Adrenal gland (tissue), 5 donors: ENCODE measurements at regions not wholly inside any gene's neighbourhood (a gene's known extent, or its start where the extent isn't known, plus 50 kb on each side); places are given as distances from the start of the nearest gene placed in this dataset.

ENCODE experiments used
- CTCF ChIP-seq, 6 experiments: fragments of 450-650 bp in 4 of 6; fragments of 200-600 bp in 2 of 6; sonication (generic) in 1 of 6; IDR thresholded peaks; 1 replicate in 5 of 6; 2 replicates in 1 of 6; pipeline versions ENCODE4 v1.5.1 to v1.8.0; 2016 to 2021; ENCODE audit warnings: antibody characterized with exemption in 6 of 6, mild to moderate bottlenecking in 2 of 6, moderate library complexity in 1 of 6
- POLR2A ChIP-seq, 2 donors: fragments of 450-650 bp; IDR thresholded peaks; one replicate each; pipeline ENCODE4 v1.6.1; 2017; ENCODE audit warnings: antibody characterized with exemption in 2 of 2, mild to moderate bottlenecking in 2 of 2, moderate library complexity in 1 of 2
- donor health status: DM: no; HTN: no; CAD: no.

GRCh38 chr3:39712413-39713048 lies 96.9 kb upstream of the MYRIP start:
- TF ChIP-seq CTCF (IDR thresholded peaks at IDR 0.05) (no peak), POLR2A (IDR thresholded peaks at IDR 0.05) (no peak)
